ENCODE measurements at regions not wholly inside any gene's neighbourhood (a gene's known extent, or its start where the extent isn't known, plus 50 kb on each side); places are given as distances from the start of the nearest gene placed in this dataset.

DNA sequence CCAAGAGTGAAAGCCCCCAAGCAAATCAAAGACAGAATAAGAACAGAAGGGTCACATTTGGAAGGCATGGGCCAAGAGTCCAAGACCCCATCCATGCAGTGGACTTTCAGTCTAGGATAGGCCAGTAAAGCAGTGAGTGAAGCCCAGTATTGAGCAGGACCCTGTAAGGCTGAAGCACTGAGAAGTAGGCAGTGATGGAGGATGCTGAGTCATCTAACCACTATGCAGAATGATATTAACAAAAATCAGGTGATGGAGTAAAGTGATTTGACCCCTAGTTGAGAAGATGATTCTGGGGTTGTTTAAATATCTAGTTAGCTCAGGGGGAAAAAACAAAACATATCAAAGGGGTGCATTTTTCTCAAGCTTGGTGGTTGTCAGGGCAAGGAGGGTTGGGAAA is 308.7 kb upstream of the PLXNA2 start:
- POLR2A ChIA-PET: no interaction called here
- Histone ChIP-seq H3K4me1 (ENCODE audit: control insufficient read depth, insufficient read depth, low read length) (no peaks in the 10 kb centered on the region), H3K36me3 (ENCODE audit: control insufficient read depth in 2 of 2, insufficient read depth in 1 of 2, low read length in 2 of 2) (no peaks in the 10 kb centered on the region), H3K4me3 (ENCODE audit: low read depth, low read length) (no peak overlapping the region), H3K9me3 (ENCODE audit: control insufficient read depth, insufficient read depth, low read depth, low read length) (no peaks in the 10 kb centered on the region), H3K27ac (ENCODE audit: extremely low read depth, low read depth, low read length) (no peak overlapping the region)
- CTCF ChIA-PET: interaction anchor here (0.7 kb wide), 1 partner anchor 73 kb away, joined by 5 read pairs; no protein-coding TSS in a partner anchor
- TF ChIP-seq ZNF155 (tag by site-specific recombination; IDR thresholded peaks at IDR 0.05): no peak
- no peak for TF ChIP-seq ZBTB26 (tag by site-specific recombination; optimal IDR thresholded peaks at IDR 0.05)
- TF ChIP-seq YY1 (tag by site-specific recombination; IDR thresholded peaks at IDR 0.05): no peak
- no peak for TF ChIP-seq ZBTB21 (tag by site-specific recombination; IDR thresholded peaks at IDR 0.05)
- no peak for TF ChIP-seq BCL6B (tag by site-specific recombination; IDR thresholded peaks at IDR 0.05)
- no peak for TF ChIP-seq KLF10 (tag by site-specific recombination; IDR thresholded peaks at IDR 0.05)
- no peak for TF ChIP-seq ZNF610 (tag by site-specific recombination; IDR thresholded peaks at IDR 0.05; ENCODE audit: borderline replicate concordance)
- no peak for TF ChIP-seq ZNF677 (tag by site-specific recombination; IDR thresholded peaks at IDR 0.05)
- no peak for TF ChIP-seq EGR2 (tag by site-specific recombination; IDR thresholded peaks at IDR 0.05; ENCODE audit: low read depth)
- no peak for TF ChIP-seq ZNF302 (tag by site-specific recombination; IDR thresholded peaks at IDR 0.05; ENCODE audit: low read depth)
- TF ChIP-seq ZNF184 (tag by site-specific recombination; IDR thresholded peaks at IDR 0.05): no peak
- no peak for TF ChIP-seq OSR2 (tag by site-specific recombination; IDR thresholded peaks at IDR 0.05)
- TF ChIP-seq, protein P1, sequence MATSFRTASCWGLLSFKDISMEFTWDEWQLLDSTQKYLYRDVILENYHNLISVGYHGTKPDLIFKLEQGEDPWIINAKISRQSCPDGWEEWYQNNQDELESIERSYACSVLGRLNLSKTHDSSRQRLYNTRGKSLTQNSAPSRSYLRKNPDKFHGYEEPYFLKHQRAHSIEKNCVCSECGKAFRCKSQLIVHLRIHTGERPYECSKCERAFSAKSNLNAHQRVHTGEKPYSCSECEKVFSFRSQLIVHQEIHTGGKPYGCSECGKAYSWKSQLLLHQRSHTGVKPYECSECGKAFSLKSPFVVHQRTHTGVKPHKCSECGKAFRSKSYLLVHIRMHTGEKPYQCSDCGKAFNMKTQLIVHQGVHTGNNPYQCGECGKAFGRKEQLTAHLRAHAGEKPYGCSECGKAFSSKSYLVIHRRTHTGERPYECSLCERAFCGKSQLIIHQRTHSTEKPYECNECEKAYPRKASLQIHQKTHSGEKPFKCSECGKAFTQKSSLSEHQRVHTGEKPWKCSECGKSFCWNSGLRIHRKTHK (tag by site-specific recombination; IDR thresholded peaks at IDR 0.05): no peak
- TF ChIP-seq AEBP2 (tag by site-specific recombination; IDR thresholded peaks at IDR 0.05; ENCODE audit: borderline replicate concordance): no peak
- no peak for TF ChIP-seq ZNF223 (tag by site-specific recombination; IDR thresholded peaks at IDR 0.05)
- no peak for TF ChIP-seq ZNF530 (tag by site-specific recombination; IDR thresholded peaks at IDR 0.05; ENCODE audit: low read depth)
- TF ChIP-seq ZNF830 (tag by site-specific recombination; IDR thresholded peaks at IDR 0.05; ENCODE audit: low read depth): no peak
- no peak for TF ChIP-seq ZNF292 (tag by site-specific recombination; IDR thresholded peaks at IDR 0.05; ENCODE audit: borderline replicate concordance, low read depth)

- H3K36me3 ChIP-seq (ENCODE audit: control insufficient read depth in 2 of 2, insufficient read depth in 1 of 2, low read length in 2 of 2): no peaks in the 10 kb centered on the region
- H3K4me1 ChIP-seq (ENCODE audit: control insufficient read depth, insufficient read depth, low read length): no peaks in the 10 kb centered on the region
- H3K9me3 ChIP-seq (ENCODE audit: control insufficient read depth, insufficient read depth, low read depth, low read length): no peaks in the 10 kb centered on the region
- ChIA-PET POLR2A (no interaction called here), CTCF (no interaction called here)
- no peak overlapping the region for H3K4me3 ChIP-seq (ENCODE audit: low read depth, low read length)
- H3K27ac ChIP-seq (ENCODE audit: extremely low read depth, low read depth, low read length): no peak overlapping the region
- TF ChIP-seq ZNF302 (tag by site-specific recombination; IDR thresholded peaks at IDR 0.05; ENCODE audit: low read depth) (no peak), ZBTB48 (tag by site-specific recombination; IDR thresholded peaks at IDR 0.05) (no peak), ZNF292 (tag by site-specific recombination; IDR thresholded peaks at IDR 0.05; ENCODE audit: borderline replicate concordance, low read depth) (no peak), ZNF571 (tag by site-specific recombination; IDR thresholded peaks at IDR 0.05) (no peak), KLF8 (tag by site-specific recombination; IDR thresholded peaks at IDR 0.05) (no peak), ZFP37 (tag by site-specific recombination; IDR thresholded peaks at IDR 0.05) (no peak), TRIM28 (IDR thresholded peaks at IDR 0.05; ENCODE audit: borderline replicate concordance, low read length) (no peak), ZFP69B (tag by site-specific recombination; IDR thresholded peaks at IDR 0.05) (no peak), MEIS1 (CRISPR knock-in tag; IDR thresholded peaks at IDR 0.05; ENCODE audit: borderline replicate concordance) (no peak), ZNF843 (tag by site-specific recombination; IDR thresholded peaks at IDR 0.05) (no peak), ZFP3 (tag by site-specific recombination; IDR thresholded peaks at IDR 0.05; ENCODE audit: low read depth) (no peak), ZNF426 (tag by site-specific recombination; IDR thresholded peaks at IDR 0.05) (no peak)
- TF ChIP-seq, protein P2, sequence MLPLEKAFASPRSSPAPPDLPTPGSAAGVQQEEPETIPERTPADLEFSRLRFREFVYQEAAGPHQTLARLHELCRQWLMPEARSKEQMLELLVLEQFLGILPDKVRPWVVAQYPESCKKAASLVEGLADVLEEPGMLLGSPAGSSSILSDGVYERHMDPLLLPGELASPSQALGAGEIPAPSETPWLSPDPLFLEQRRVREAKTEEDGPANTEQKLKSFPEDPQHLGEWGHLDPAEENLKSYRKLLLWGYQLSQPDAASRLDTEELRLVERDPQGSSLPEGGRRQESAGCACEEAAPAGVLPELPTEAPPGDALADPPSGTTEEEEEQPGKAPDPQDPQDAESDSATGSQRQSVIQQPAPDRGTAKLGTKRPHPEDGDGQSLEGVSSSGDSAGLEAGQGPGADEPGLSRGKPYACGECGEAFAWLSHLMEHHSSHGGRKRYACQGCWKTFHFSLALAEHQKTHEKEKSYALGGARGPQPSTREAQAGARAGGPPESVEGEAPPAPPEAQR (tag by site-specific recombination; IDR thresholded peaks at IDR 0.05): no peak
Measured at GRCh38 chr1:208556461-208556860, 312.3 kb upstream of the PLXNA2 start.
